ENCODE measurements at regions not wholly inside any gene's neighbourhood (a gene's known extent, or its start where the extent isn't known, plus 50 kb on each side); places are given as distances from the start of the nearest gene placed in this dataset.

- TF ChIP-seq CTCF (IDR thresholded peaks at IDR 0.05) (no peak), POLR2AphosphoS5 (IDR thresholded peaks at IDR 0.05) (no peak), EP300 (IDR thresholded peaks at IDR 0.05) (no peak)
Measured at GRCh38 chr16:72620853-72621252, 427.1 kb downstream of the ZFHX3 start.
